HCT116 (cell line): ENCODE measurements at regions not wholly inside any gene's neighbourhood (a gene's known extent, or its start where the extent isn't known, plus 50 kb on each side); places are given as distances from the start of the nearest gene placed in this dataset.

Source experiments
- CEBPB ChIP-seq: IDR thresholded peaks from 2 replicates; pipeline ENCODE4 v1.6.1; 2012; ENCODE audit warnings: low read depth
- CTCF ChIP-seq, 3 experiments: fragments of 200-600 bp in 1 of 3; sonication (generic) in 1 of 3; IDR thresholded peaks in 2 of 3; conservative IDR thresholded peaks in 1 of 3; 2 replicates each; pipeline ENCODE4 v1.5.1; 2012 to 2017; ENCODE audit warnings: low read depth in 2 of 3, low read length in 2 of 3, antibody characterized with exemption in 1 of 3, borderline replicate concordance in 1 of 3, control low read depth in 1 of 3, mild to moderate bottlenecking in 1 of 3, mixed read lengths in 1 of 3, mixed run types in 1 of 3, moderate library complexity in 1 of 3; ENCODE audit not compliant: insufficient read depth in 1 of 3
- EZH2 ChIP-seq: fragments of 200-600 bp; sonication (generic); IDR thresholded peaks from 2 replicates; pipeline ENCODE4 v1.6.1; 2017; ENCODE audit warnings: antibody characterized with exemption, mixed run types
- EZH2phosphoT487 ChIP-seq: fragments of 200-600 bp; IDR thresholded peaks from 2 replicates; pipeline ENCODE4 v1.6.1; 2018; ENCODE audit warnings: antibody characterized with exemption, borderline replicate concordance
- POLR2A ChIP-seq: IDR thresholded peaks from 2 replicates; pipeline ENCODE4 v1.7.0; 2011; ENCODE audit warnings: borderline replicate concordance; ENCODE audit not compliant: insufficient read depth, insufficient read length; ENCODE audit errors: extremely low read depth
- RAD21 ChIP-seq: IDR thresholded peaks from 2 replicates; pipeline ENCODE4 v1.6.1; 2012; ENCODE audit warnings: low read depth, mild to moderate bottlenecking
- REST ChIP-seq: IDR thresholded peaks from 2 replicates; pipeline ENCODE4 v1.6.1; 2012; ENCODE audit warnings: low read depth
- SIN3A ChIP-seq: IDR thresholded peaks from 2 replicates; pipeline ENCODE4 v1.6.1; 2012; ENCODE audit warnings: low read depth
- TF ChIP-seq, protein P1 (sequence below): IDR thresholded peaks from 2 replicates; pipeline ENCODE4 v1.6.1; 2012
- TF ChIP-seq, protein P2 (sequence below): IDR thresholded peaks from 2 replicates; pipeline ENCODE4 v1.6.1; 2012

GRCh38 chr6:67863346-67863745, 771.7 kb upstream of the ADGRB3 start:
- TF ChIP-seq POLR2A (no peak), CTCF (IDR thresholded peaks at IDR 0.05 in 2 of 3, conservative IDR thresholded peaks at IDR 0.05 in 1 of 3; ENCODE audit: borderline replicate concordance in 1 of 3, insufficient read depth in 1 of 3, low read depth in 2 of 3, low read length in 2 of 3) (no peak), REST (no peak), EZH2 (no peak), SIN3A (no peak), CEBPB (no peak), RAD21 (no peak), EZH2phosphoT487 (no peak)
- TF ChIP-seq, protein P1, sequence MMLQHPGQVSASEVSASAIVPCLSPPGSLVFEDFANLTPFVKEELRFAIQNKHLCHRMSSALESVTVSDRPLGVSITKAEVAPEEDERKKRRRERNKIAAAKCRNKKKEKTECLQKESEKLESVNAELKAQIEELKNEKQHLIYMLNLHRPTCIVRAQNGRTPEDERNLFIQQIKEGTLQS = no peak
- TF ChIP-seq, protein P2, sequence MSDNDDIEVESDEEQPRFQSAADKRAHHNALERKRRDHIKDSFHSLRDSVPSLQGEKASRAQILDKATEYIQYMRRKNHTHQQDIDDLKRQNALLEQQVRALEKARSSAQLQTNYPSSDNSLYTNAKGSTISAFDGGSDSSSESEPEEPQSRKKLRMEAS = no peak
